Mesothelial cell of epicardium (in vitro differentiated cells): ENCODE measurements at regions not wholly inside any gene's neighbourhood (a gene's known extent, or its start where the extent isn't known, plus 50 kb on each side); places are given as distances from the start of the nearest gene placed in this dataset.

ENCODE experiments used
- DNase-seq, 2 experiments: peaks; one replicate each; pipeline ENCODE4 v3.0.0; 2021; ENCODE audit warnings: low spot score in 2 of 2; ENCODE audit not compliant: unreplicated experiment in 2 of 2
- H3K27ac Mint-ChIP-seq: 2 replicates; pipeline ENCODE4 v1.8.0; 2021; ENCODE audit warnings: mixed read lengths
- H3K27me3 Mint-ChIP-seq: 2 replicates; pipeline ENCODE4 v1.8.0; 2021; ENCODE audit warnings: low read depth, mixed read lengths
- H3K36me3 Mint-ChIP-seq: 2 replicates; pipeline ENCODE4 v1.8.0; 2021; ENCODE audit warnings: mixed read lengths
- H3K4me1 Mint-ChIP-seq: 2 replicates; pipeline ENCODE4 v1.8.0; 2021; ENCODE audit warnings: mixed read lengths
- H3K4me3 Mint-ChIP-seq: 2 replicates; pipeline ENCODE4 v1.8.0; 2021; ENCODE audit warnings: mild to moderate bottlenecking, moderate library complexity, mixed read lengths
- H3K9me3 Mint-ChIP-seq: 2 replicates; pipeline ENCODE4 v1.8.0; 2021; ENCODE audit warnings: mixed read lengths
- CTCF ChIP-seq: fragments of 200-600 bp; sonication (generic); IDR thresholded peaks from one replicate; pipeline ENCODE4 v1.5.0; 2021; ENCODE audit warnings: antibody characterized with exemption; ENCODE audit not compliant: unreplicated experiment

DNA sequence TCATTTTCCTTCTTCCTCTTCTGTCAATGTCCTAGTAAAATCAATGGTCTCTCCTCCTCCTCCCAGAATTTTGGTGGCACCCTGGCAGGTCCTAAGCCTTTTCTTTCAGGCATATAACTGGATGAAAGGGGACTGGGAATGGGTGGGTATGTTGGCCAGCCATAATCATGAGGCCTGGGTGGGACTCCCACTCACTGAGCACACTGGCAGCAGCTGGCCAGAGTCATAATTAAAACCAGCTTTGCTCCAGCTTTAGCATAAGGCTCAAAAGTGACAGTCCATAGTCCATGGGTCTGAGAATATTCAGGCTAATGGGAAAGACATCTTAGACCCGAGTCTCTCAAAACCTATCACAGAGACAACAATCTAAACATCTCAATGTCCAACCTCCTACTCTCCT is 190.0 kb upstream of the BTBD3 start:
- no peaks in the 10 kb centered on the region for H3K27me3 Mint-ChIP-seq
- no peak overlapping the region for H3K27ac Mint-ChIP-seq
- H3K4me3 Mint-ChIP-seq: no peak overlapping the region
- no peak for TF ChIP-seq CTCF
- no peak for DNase-seq
- H3K9me3 Mint-ChIP-seq: peaks cover 30% of the 10 kb centered on the region
- H3K4me1 Mint-ChIP-seq: peaks cover 18% of the 10 kb centered on the region
- H3K36me3 Mint-ChIP-seq: peaks cover 8% of the 10 kb centered on the region

- H3K9me3 Mint-ChIP-seq: peaks cover 39% of the 10 kb centered on the region
- no peak for DNase-seq
Measured at GRCh38 chr20:11728937-11729336, 188.8 kb upstream of the BTBD3 start.

GRCh38 chr20:11729806-11730205 is 187.9 kb upstream of the BTBD3 start:
- Mint-ChIP-seq H3K27me3 (no peaks in the 10 kb centered on the region), H3K36me3 (peaks cover 8% of the 10 kb centered on the region), H3K4me3 (no peak overlapping the region), H3K4me1 (peaks cover 18% of the 10 kb centered on the region), H3K27ac (no peak overlapping the region), H3K9me3 (peaks cover 42% of the 10 kb centered on the region)
- no peak for DNase-seq
- no peak for TF ChIP-seq CTCF

More at GRCh38 chr20:11728937-11729336, 188.8 kb upstream of the BTBD3 start:
- no peak for TF ChIP-seq CTCF
- no peaks in the 10 kb centered on the region for H3K27me3 Mint-ChIP-seq
- no peak overlapping the region for H3K4me3 Mint-ChIP-seq
- H3K4me1 Mint-ChIP-seq: peaks cover 18% of the 10 kb centered on the region
- no peak overlapping the region for H3K27ac Mint-ChIP-seq
- peaks cover 8% of the 10 kb centered on the region for H3K36me3 Mint-ChIP-seq

DNA sequence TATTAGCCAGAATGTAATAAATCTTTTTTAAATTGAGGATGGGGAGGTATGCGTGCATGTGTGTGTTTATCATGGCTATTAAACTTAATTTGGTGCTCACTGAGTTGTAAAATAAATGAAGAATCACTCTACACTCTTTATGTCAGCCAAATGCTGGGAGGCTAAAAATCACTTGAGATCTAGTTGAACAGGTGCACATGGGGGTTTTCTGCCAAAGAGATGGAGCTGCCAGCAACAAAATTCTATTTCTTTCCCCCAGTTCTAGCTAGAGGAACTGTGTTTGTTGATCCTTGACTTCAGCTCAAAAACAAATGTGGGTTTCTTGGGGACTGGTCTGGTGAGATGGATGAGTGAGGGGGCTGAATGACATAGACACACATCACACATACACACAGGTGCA is 183.3 kb upstream of the BTBD3 start:
- TF ChIP-seq CTCF: no peak
- Mint-ChIP-seq H3K4me1 (peaks cover 3% of the 10 kb centered on the region), H3K36me3 (peaks cover 8% of the 10 kb centered on the region), H3K4me3 (no peak overlapping the region), H3K9me3 (peaks cover 42% of the 10 kb centered on the region), H3K27me3 (no peaks in the 10 kb centered on the region), H3K27ac (no peak overlapping the region)
- DNase-seq: no peak

DNA sequence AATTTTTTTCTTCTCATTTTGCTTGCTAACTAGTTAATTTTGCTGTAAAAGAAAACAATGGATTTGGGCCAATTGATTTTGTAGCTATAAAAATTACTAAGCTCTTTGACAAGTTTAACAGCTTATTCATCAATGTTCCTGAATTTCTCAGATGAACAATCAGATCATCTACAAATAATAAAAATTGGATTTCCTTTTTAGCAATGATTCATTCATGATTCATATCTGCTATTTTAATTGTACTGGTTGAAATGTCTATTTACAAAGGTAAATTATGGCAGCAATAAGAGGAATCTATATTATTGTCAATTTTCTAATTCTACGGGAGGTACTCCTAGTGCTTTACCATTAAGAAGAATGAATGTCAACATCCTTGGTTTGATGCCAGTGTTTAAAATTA is 178.8 kb upstream of the BTBD3 start:
- H3K4me3 Mint-ChIP-seq: no peak overlapping the region
- no peaks in the 10 kb centered on the region for H3K27me3 Mint-ChIP-seq
- H3K9me3 Mint-ChIP-seq: peaks cover 4% of the 10 kb centered on the region
- no peak for TF ChIP-seq CTCF
- DNase-seq: no peak
- H3K4me1 Mint-ChIP-seq: peaks cover 7% of the 10 kb centered on the region
- H3K36me3 Mint-ChIP-seq: no peaks in the 10 kb centered on the region
- H3K27ac Mint-ChIP-seq: no peak overlapping the region

- peaks cover 7% of the 10 kb centered on the region for H3K4me1 Mint-ChIP-seq
- no peak for TF ChIP-seq CTCF
- H3K27ac Mint-ChIP-seq: no peak overlapping the region
- no peak overlapping the region for H3K4me3 Mint-ChIP-seq
- H3K27me3 Mint-ChIP-seq: no peaks in the 10 kb centered on the region
- no peaks in the 10 kb centered on the region for H3K36me3 Mint-ChIP-seq
- no peaks in the 10 kb centered on the region for H3K9me3 Mint-ChIP-seq
- no peak for DNase-seq
Measured at GRCh38 chr20:11740975-11741374, 176.7 kb upstream of the BTBD3 start.
